A549 (cell line): ENCODE measurements at regions not wholly inside any gene's neighbourhood (a gene's known extent, or its start where the extent isn't known, plus 50 kb on each side); places are given as distances from the start of the nearest gene placed in this dataset.

Experiments
- HDAC2 ChIP-seq: fragments of 200-600 bp; sonication (generic); IDR thresholded peaks from 2 replicates; pipeline ENCODE4 v1.6.1; 2016
- HOXB13 ChIP-seq: fragments of 250-450 bp; sonication (Bioruptor Pico); IDR thresholded peaks from 2 replicates; pipeline ENCODE4 v1.5.0; 2020; ENCODE audit warnings: low read depth, mild to moderate bottlenecking, moderate library complexity
- MAFK ChIP-seq: fragments of 450-650 bp; IDR thresholded peaks from 2 replicates; pipeline ENCODE4 v1.6.1; 2014; ENCODE audit not compliant: partially characterized antibody
- MAX ChIP-seq: IDR thresholded peaks from 2 replicates; pipeline ENCODE4 v1.6.1; 2012
- MAZ ChIP-seq: fragments of 150-350 bp; IDR thresholded peaks from 2 replicates; pipeline ENCODE4 v1.6.1; 2014; ENCODE audit warnings: antibody characterized with exemption, low read depth, low read length, borderline replicate concordance
- POLR2A ChIP-seq: IDR thresholded peaks from 2 replicates; pipeline ENCODE4 v1.6.1; 2012; ENCODE audit warnings: mild to moderate bottlenecking, low read length
- POLR2AphosphoS2 ChIP-seq: conservative IDR thresholded peaks from 2 replicates; pipeline ENCODE4 v1.6.1; 2012; ENCODE audit warnings: low read length, improper control_type of control experiment, inconsistent platforms
- ZC3H11A ChIP-seq: fragments of 450-650 bp; IDR thresholded peaks from 2 replicates; pipeline ENCODE4 v1.6.1; 2014; ENCODE audit warnings: antibody characterized with exemption, mild to moderate bottlenecking
- TF ChIP-seq, protein P1 (sequence below): fragments of >200 bp; sonication (Bioruptor Twin); formaldehyde crosslinking; IDR thresholded peaks from 3 replicates; pipeline ENCODE4 v1.5.1; 2016
- TF ChIP-seq, protein P2 (sequence below): IDR thresholded peaks from 2 replicates; pipeline ENCODE4 v1.6.1; 2012; ENCODE audit warnings: low read depth, borderline replicate concordance
- TF ChIP-seq, protein P3 (sequence below): fragments of >200 bp; sonication (Bioruptor Twin); formaldehyde crosslinking; IDR thresholded peaks from 3 replicates; pipeline ENCODE4 v1.6.1; 2016

- no peak for TF ChIP-seq MAZ
- TF ChIP-seq POLR2A: no peak
- no peak for TF ChIP-seq HDAC2
- TF ChIP-seq, protein P1, sequence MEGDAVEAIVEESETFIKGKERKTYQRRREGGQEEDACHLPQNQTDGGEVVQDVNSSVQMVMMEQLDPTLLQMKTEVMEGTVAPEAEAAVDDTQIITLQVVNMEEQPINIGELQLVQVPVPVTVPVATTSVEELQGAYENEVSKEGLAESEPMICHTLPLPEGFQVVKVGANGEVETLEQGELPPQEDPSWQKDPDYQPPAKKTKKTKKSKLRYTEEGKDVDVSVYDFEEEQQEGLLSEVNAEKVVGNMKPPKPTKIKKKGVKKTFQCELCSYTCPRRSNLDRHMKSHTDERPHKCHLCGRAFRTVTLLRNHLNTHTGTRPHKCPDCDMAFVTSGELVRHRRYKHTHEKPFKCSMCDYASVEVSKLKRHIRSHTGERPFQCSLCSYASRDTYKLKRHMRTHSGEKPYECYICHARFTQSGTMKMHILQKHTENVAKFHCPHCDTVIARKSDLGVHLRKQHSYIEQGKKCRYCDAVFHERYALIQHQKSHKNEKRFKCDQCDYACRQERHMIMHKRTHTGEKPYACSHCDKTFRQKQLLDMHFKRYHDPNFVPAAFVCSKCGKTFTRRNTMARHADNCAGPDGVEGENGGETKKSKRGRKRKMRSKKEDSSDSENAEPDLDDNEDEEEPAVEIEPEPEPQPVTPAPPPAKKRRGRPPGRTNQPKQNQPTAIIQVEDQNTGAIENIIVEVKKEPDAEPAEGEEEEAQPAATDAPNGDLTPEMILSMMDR: no peak
- TF ChIP-seq MAFK: no peak
- TF ChIP-seq, protein P2, sequence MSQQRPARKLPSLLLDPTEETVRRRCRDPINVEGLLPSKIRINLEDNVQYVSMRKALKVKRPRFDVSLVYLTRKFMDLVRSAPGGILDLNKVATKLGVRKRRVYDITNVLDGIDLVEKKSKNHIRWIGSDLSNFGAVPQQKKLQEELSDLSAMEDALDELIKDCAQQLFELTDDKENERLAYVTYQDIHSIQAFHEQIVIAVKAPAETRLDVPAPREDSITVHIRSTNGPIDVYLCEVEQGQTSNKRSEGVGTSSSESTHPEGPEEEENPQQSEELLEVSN: no peak
- TF ChIP-seq HOXB13 (CRISPR knock-in tag): no peak
- no peak for TF ChIP-seq POLR2AphosphoS2
- no peak for TF ChIP-seq MAX
- TF ChIP-seq, protein P3, sequence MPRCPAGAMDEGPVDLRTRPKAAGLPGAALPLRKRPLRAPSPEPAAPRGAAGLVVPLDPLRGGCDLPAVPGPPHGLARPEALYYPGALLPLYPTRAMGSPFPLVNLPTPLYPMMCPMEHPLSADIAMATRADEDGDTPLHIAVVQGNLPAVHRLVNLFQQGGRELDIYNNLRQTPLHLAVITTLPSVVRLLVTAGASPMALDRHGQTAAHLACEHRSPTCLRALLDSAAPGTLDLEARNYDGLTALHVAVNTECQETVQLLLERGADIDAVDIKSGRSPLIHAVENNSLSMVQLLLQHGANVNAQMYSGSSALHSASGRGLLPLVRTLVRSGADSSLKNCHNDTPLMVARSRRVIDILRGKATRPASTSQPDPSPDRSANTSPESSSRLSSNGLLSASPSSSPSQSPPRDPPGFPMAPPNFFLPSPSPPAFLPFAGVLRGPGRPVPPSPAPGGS: no peak
- no peak for TF ChIP-seq ZC3H11A
These were observed 139.9 kb downstream of the RPS12 start for GRCh38 chr6:132954222-132954621.
